ELR (cell line): ENCODE measurements at regions not wholly inside any gene's neighbourhood (a gene's known extent, or its start where the extent isn't known, plus 50 kb on each side); places are given as distances from the start of the nearest gene placed in this dataset.
"Not testable (repeated sequence)": the region's sequence is repeated elsewhere in the genome, so short reads cannot be mapped to it uniquely, and the experiment has no call there.

ENCODE experiments used
- DNase-seq: peaks from one replicate; pipeline ENCODE4 v3.0.0-alpha.2; 2015; ENCODE audit warnings: low read depth

DNA sequence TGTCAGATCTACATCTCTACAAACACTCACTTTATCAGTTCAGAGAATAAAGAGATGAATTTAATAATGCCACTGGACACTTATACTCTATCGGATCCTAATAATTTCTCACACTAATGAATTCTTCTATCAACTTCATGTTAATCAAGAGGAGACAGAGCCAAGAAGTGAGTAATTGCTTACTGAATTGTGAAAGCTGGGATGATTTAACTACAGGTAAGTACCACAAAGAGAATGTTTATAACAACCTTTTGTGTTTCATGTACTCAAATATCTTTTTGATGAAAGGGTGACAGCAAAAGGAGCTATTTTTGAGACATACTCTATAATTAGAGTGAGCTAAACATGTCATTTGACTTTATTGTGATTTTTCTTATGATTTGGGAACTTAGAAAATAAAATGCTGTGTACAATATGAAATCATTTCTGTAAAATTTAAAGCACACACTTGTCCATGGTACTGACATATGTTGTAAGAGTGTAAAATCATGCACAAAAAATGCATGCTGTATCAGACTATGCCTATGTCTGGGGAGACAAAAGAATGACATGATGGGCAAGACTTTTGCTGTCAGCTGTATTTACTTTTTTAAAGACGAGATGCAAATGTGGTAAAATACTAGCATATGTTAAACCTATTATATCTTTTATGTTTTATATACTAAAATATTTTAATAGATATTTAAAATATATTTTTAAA, 361.2 kb downstream of the CCER1 start:
- no peak for DNase-seq

DNA sequence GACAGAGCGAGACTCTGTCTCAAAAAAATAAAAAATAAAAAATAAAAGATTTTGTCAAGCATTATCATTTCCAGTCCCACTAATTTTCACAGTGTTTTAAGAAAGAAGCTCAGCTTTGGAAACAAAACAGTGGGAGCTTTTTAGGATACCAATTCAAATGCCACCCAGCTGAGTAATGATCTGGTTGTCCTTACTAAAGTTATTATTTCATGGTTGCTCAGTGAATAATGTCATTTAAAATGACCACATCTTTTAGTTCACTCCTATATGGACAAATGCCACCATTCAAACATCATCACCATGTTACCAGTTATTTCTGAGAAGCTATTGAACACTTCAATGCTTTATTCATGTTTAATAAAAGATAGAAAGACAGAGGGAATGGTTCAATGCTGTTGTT, 365.0 kb downstream of the CCER1 start:
- no peak for DNase-seq

DNA sequence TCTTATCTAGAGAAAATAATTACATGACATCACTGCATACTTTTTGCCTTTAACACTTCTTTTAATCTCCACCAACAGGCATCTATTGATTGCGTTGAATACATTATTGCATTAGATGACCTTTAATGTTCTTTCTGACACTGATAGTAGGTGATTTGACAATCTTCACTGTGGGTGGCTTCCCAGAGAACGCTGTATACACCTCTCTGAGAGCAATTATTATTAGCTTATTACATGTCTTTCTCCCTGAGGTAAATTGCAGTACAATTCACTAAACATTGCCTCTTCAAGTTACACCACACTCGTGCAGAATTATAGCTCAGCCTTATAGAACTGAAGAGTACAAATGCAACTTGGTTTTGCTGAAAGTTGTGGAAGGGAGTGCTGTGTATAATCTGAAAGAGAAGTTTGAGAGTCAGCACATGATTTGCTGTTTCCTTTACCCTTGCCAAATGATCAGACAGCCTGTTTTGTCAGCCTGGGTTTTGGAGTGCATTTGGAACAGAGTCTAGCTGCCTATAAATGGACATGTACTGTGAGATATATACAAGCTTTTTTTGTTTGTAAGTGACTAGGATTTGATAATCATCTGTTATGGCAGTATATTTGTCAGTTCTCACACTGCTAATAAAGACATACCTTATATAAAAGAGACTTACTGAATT, 369.2 kb downstream of the CCER1 start:
- DNase-seq = no peak

DNA sequence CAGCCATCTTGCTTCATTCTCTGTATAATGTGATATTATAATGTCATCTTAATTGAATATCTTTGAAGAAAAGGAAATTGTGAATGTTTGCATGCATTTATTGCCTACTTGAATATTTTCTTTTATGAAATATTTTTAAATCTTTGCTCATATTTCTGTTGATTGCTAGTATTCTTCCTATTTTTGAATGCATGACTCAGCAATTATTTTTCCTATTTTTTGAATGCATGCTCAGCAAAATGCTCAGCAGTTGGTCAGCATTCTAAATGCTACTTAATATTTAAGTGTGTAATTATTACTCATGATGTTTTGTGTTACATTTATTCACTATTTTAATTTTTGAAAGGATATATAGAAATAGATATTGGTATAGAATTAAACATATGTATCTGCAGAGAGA, 378.3 kb downstream of the CCER1 start:
- no peak for DNase-seq

DNA sequence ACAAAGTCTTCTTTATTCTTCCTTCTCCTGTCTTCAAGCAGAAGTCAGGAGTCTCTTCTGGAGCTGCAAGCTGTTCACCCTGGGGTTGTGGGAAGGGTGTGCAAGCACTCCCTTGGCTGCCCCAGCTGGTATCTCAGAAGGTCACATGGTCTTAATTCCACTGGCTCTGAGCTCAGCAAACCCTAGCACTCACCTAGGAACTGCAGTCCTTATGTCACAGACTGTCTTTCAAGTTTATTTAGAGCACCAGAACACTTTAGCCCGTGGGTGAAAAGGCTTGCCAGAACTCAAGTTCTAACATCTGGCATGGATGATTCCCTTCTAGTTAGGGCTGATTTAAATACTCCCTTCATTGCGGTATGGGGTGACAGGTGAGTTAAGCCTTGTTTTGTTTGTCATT, 379.0 kb downstream of the CCER1 start:
- no peak for DNase-seq

DNA sequence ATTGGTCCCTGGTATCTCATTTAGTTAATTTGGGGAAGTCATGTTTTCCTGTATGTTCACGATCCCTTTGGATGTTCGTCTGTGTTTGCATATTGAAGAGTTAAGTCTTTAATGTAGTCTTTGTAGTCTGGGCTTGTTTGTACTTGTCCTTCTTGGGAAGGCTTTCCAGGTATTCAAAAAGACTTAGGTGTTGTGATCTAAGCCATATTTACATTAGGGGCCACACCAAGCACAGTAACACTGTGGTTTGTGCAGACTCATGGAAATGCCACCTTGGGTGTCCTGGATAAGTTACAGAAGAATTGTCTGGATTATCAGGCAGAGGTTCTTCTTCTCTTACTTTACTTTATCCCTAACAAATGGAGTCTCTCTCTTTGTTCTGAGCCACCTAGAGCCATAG, 380.3 kb downstream of the CCER1 start:
- DNase-seq = no peak

DNA sequence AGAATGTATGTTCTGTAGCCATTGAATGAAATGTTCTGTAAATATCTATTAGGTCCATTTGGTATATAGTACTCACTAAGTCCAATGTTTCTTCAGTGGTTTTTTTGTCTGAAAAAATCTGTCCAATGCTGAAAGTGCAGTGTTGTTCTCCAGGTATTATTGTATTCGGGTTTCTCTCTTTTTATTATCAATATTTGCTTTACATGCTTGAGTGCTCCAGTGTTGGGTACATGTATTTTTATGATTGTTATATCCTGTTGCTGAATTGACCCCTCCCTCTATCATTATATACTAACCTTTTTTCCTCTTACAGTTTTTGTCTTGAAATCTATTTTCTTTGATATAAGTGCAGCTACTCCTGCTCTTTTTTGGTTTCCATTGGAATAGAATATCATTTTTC, 382.2 kb downstream of the CCER1 start:
- no peak for DNase-seq

DNA sequence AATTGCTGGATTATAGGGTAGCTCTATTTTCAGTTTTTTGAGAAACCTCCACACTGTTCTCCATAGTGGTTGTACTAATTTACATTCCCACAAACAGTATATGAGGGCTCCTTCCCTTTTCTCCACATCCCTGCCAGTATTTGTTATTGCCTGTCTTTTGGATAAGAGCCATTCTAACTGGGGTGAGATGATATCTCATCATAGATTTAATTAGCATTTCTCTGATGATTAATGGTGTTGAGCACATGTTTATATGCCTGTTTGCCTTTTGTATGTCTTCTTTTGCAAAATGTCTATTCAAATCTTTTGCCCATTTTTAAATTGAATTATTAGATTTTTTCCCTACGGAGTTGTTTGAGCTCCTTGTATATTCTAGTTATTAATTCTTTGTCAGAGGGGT, 385.3 kb downstream of the CCER1 start:
- DNase-seq = no peak

DNA sequence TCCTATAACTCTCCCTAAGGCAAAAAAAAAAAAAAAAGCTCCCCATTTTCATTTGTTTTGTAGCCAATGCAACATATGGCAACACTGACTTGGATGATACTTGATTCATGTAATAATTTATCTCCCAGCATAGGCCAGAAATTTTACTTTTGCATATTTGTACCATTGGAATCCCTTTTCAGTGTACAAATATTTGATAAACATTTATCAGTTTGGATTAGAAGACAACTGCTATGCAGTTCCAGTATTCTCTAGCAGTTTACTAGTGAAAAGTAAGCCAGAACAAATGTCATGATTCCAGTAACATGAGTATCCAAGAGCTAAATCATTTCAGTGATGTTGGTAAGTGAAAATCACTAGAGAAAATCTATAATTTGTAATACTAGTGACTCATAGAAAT, 392.3 kb downstream of the CCER1 start:
- DNase-seq = no peak

DNA sequence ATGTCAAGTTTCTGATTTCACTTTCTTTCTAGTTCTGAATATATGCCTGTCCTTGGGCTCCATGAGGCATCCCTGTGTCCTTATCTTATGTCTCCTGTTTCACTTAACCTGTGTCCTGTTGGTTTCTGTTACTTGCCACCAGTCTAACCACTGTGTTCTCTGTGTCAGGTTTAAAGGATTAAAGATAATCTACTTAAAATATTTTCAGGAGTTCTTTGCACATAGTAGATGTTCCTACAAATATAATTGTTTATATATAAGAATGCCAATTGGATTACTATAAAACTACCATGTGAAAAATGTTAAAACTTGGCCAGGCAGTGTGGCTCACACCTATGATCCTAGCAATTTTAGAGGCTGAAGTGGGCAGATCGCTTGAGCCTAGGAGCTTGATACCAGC, 406.4 kb downstream of the CCER1 start:
- no peak for DNase-seq

DNA sequence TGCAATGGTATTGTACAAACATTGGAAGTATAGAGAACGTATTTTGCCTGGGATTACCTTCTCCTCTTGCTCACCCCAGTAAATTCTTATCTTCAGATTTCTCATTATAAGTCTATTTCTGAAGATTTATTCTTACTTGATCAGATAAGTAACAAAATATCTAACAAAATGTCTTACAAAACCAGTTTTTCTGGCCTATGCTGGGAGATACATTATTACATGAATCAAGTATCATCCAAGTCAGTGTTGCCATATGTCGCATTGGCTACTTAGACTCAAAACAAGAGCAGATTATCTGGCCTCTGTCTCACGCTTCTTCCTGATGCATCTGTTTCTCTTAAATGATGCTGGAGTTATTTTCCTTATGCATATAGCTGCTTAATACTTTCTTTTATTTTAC, 408.5 kb downstream of the CCER1 start:
- no peak for DNase-seq

DNA sequence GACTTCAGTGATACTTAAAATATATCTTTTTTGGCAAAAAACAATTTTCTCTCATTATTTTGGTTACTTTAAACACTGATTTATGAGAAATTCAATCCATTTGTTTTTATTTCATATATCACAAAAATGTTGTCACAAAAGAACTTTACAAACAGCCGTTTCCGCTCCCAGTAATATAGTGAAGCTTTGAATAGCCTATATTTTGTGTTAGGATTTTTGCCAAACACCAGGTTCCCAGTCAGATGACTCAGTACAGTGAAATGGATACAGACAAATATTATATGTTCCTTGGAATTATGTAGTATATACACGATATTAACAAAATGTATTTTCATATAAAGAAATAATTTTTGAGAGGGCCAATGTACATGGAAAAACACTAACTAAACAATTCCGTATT, 411.1 kb downstream of the CCER1 start:
- DNase-seq = peak; percentile 48

DNA sequence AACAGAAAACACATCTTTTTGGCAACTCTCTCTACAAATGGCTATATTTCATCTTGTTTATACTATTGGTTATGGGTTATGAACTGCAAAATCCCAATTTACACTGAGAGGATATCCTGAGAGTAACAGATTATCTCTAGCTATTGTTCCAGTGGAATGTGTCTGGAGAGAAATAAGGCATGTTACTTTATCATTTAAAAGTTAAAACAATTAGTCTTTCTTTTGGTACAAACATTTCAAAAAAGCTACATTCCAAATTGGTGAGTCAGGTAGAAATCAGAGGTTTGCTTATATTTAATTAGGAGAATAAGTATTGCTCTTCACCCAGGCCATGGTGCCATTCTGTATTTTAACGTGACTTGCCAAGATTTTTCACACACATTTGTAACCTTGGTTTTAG, 411.6 kb downstream of the CCER1 start:
- DNase-seq = peak; percentile 55

DNA sequence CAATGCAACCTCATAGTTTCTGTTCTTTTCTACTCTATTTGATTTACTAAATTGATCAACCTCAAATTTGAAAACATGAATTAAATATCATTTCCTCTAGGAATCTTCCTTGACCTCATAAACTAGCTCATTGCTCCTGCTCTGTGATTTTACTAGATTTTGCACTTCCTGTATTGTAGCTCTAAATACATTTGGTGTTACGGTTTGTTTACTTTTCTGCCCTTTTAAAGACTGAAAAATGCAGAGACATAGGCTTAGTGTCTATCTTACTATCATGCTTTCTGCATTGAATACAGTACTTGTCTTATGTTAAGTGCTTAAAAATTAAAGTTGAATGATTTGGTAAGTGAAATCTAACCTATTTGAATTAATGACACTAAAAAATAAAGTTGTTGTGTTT, 412.1 kb downstream of the CCER1 start:
- DNase-seq = not testable (repeated sequence)

DNA sequence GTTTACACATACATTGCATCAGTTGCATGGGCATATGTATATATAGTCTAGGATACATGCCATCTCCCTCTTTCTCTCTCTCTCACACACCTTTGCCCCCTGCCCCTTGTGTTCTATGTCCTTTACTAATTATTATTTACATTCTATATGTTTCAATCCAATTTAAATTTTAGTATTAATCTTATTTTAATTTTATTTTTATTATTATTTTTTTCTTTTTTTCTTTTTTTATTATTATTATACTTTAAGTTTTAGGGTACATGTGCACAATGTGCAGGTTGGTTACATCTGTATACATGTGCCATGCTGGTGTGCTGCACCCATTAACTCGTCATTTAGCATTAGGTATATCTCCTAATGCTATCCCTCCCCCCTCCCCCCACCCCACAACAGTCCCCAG, 421.1 kb downstream of the CCER1 start:
- not testable (repeated sequence) for DNase-seq

DNA sequence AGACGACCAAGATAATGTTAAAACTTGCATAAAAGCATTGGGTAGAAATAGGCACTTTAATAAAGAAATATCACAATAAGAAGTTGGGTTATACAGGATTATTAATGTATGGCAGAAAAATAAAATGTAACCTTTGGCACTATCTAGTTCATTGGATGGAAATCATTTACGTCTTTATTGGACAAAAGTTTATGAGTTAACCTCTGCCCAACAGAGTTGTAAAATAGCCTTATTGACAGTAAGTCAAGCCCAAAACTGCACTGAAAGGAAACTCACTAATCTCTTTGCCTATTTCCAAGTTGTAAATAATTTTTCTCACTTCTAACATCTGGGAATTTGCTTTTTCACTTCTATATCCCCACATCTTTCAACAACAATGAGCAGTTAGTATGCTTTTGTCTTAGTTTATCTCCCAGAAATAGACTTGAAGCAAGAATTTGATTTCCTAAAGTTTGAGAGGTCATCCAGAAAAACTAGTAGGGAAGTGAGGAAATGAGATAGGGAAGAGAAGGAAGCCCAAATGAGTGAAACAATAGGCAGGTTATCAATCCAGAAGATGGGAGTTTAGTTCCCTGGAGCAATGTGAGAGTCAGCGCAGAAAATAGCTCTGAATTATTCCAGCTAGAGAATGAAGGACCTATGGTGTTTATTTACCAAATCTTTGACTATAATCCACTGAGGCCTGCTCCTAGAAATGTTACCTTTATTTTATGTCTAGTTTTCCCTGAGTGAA, 434.8 kb downstream of the CCER1 start:
- no peak for DNase-seq

DNA sequence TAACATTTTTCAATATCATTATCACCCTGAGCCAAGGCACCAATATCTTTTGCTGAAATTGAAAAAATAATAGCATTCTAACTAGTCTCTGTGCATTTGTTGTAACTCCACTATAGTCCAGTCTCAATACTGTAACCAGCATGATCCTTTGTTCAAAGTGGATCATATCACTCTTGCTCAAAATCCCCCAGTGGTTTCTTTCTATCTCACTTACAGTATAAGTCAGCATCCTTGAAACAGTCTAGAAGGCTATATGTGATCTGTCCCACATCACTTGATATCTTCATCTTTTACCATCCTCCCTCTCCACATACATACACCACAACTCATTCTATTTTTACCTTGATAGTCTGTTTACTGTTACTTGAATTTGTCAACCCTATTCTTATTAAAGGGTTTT, 435.7 kb downstream of the CCER1 start:
- no peak for DNase-seq

DNA sequence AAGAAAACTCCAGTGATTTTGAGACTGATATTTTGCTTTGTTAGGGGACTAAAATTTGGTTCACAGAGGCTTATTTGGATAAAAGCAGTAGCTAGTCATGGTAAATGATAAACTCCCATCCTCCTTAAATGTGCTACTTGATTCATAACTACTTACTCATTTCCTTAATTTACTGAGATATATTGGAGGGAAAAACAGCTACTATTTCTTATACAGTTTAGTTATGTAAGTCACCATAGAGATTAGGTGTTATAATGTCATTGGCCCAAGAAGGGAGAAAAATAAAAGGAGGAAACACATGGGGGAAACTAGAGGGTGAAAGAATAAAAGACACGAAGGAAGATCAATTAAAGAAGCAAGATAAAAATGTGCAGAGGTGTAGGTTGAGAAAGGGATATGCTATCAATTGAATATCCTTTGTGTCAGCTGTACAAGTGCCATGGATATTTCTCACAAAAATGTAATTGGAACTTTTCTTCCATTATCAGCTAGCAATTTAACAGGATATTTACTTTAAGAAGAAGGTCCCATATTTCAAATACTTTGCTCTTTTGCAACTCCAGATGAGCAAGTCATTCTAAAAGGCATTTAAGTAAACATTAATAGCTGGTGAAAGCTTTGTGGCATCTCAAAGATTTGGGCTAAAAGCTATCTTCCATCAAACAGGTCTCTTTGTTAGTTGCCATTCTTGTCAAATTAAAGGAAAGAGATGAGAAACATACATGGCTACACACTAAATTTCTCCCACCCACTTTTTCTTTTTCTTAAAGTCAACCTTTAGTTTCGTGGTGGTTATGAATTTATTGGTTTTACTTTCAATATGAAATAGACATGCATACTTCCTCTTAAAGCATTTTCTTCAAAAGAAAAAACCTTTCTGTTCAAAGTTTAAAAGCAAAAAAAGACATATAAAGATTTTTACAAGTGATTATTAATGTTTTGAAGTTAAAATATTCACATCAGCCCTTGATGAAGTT, 439.5 kb downstream of the CCER1 start:
- peak; percentile 18 for DNase-seq

DNA sequence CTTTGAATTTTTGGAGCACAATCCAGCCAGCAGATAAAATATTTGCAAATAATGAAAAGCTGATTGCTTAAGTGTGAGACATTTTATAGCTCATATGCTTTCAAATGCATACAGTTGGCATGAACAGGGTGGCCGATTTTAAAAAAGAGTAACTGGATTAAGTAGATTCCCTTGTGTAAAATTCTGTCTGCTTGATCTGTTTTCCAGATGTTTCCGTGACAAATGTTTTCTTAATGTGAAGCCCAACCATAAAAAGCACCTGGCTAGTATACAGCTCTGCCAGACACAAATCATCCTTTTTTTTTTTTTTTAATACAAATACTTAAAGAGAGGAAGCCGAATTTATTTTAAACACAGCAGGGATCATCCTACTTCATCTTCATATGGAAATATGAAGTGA, 440.7 kb downstream of the CCER1 start:
- DNase-seq = no peak

DNA sequence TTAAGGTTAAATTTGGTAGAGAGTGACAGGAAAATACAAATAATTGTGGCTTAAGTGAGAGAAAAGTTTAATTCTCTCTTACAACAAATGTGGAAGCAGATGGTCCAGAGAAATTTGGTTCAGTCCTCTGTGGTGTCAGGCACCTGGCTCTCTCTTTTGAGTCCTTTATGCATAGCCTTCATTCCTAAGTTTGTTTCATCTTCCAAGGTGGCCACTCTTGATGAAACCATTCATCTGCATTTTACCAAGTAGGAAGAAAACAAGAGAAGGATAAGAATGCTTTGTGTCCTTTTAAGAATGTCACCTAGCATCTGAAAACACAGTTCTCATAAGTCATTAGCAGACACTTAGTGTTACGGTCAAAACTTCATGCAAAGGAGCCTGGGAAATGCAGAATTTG, 442.5 kb downstream of the CCER1 start:
- DNase-seq = no peak

DNA sequence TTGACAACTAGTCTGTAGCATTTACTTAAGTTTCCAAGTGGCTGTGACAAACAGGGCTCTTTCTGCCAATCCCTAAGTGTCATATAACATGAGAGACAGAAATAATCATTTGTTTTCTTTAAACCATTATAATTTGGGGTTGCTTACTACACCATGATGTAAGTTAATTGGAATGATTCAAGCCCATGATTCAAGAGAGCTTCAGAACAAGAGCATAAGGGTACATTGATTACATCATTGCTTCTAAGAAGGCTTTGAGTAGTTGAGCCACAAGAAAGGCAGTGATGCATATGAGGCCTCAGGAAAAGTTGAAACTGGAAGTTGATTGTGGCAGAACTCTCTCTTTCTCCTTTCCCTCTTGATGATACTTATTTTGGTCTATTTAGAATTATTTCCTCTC, 444.0 kb downstream of the CCER1 start:
- peak; percentile 61 for DNase-seq

DNA sequence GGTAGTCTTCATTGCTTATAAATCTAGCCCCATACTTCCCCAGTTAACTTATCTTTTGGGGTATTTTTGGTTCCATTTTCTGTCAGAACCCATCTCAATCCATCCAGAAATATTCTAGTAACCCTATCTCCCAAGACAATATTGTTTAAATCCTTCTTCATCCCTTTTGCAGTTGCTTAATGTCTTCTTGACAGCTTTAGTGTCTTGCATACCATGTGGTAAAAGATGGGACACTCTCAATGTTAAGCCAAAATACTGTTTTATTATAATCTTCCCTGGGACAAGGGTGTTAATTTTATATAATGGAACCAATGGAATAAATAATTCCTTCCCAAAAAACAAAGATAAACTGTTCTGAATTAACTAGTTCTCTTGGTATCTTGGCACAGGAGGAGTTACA, 450.2 kb downstream of the CCER1 start:
- no peak for DNase-seq
